Mucosa of descending colon (tissue), 3 donors: ENCODE measurements at regions not wholly inside any gene's neighbourhood (a gene's known extent, or its start where the extent isn't known, plus 50 kb on each side); places are given as distances from the start of the nearest gene placed in this dataset.

Experiments used
- ATAC-seq: fragments of 200-7000 bp; cut with Tn5 transposase; one replicate; pipeline ENCODE4 v1.9.1; 2020; ENCODE audit warnings: mild to moderate bottlenecking, moderate library complexity
- DNase-seq, 3 donors: peaks; one replicate each; pipeline ENCODE4 v3.0.0-alpha.2; 2020
- H3K36me3 ChIP-seq: fragments of 200-600 bp; one replicate; pipeline ENCODE4 v1.8.0; 2021; ENCODE audit warnings: low read depth, mild to moderate bottlenecking
- H3K4me1 ChIP-seq: fragments of 200-600 bp; one replicate; pipeline ENCODE4 v1.8.0; 2021; ENCODE audit warnings: low read depth, mild to moderate bottlenecking
- H3K4me3 ChIP-seq: fragments of 200-600 bp; one replicate; pipeline ENCODE4 v1.8.0; 2021; ENCODE audit warnings: mild to moderate bottlenecking
- H3K9me3 ChIP-seq: fragments of 200-600 bp; one replicate; pipeline ENCODE4 v1.8.0; 2021; ENCODE audit warnings: mild to moderate bottlenecking
- CTCF ChIP-seq: fragments of 200-600 bp; IDR thresholded peaks from one replicate; pipeline ENCODE4 v1.8.0; 2022; ENCODE audit warnings: antibody characterized with exemption, mild to moderate bottlenecking
- intact Hi-C, 2 donors: fragments of 100-400 bp; cut with DNase I in 1 of 2; cut with micrococcal nuclease in 1 of 2; formaldehyde crosslinking; loops; one replicate each; pipeline versions ENCODE4 v1.11.0 to v1.11.1; 2022; cut with DNase I, micrococcal nuclease
- donor health status: DM: no; HTN: no; CAD: no; lungs with moderate emphysema.
- donor health status: DM: no; HTN: no; CAD: no.
- donor health status: DM: no; HTN: yes; CAD: no.

GRCh38 chr15:95160316-95160715 lies 929.0 kb downstream of the MCTP2 start:
- no peaks in the 10 kb centered on the region for H3K36me3 ChIP-seq
- no peak overlapping the region for H3K4me3 ChIP-seq
- peaks cover 7% of the 10 kb centered on the region for H3K9me3 ChIP-seq
- no peak for ATAC-seq
- no peak for TF ChIP-seq CTCF
- H3K4me1 ChIP-seq: no peaks in the 10 kb centered on the region
- no peak for DNase-seq
- intact Hi-C loops: no loop called here

GRCh38 chr15:95162069-95162468 lies 930.7 kb downstream of the MCTP2 start:
- no peaks in the 10 kb centered on the region for H3K9me3 ChIP-seq
- no peak overlapping the region for H3K4me3 ChIP-seq
- no peak for TF ChIP-seq CTCF
- ATAC-seq (no peak), DNase-seq (no peak)
- H3K4me1 ChIP-seq: no peaks in the 10 kb centered on the region
- intact Hi-C loops: no loop called here
- H3K36me3 ChIP-seq: no peaks in the 10 kb centered on the region

- ATAC-seq (no peak), DNase-seq (no peak)
- intact Hi-C loops: no loop called here
- no peaks in the 10 kb centered on the region for H3K4me1 ChIP-seq
- no peaks in the 10 kb centered on the region for H3K9me3 ChIP-seq
- H3K36me3 ChIP-seq: no peaks in the 10 kb centered on the region
- H3K4me3 ChIP-seq: no peak overlapping the region
- no peak for TF ChIP-seq CTCF
These were observed 931.2 kb downstream of the MCTP2 start for GRCh38 chr15:95162531-95162930.

GRCh38 chr15:95162967-95163531 lies 931.7 kb downstream of the MCTP2 start:
- H3K36me3 ChIP-seq: no peaks in the 10 kb centered on the region
- DNase-seq (no peak), ATAC-seq (no peak)
- H3K9me3 ChIP-seq: no peaks in the 10 kb centered on the region
- no peaks in the 10 kb centered on the region for H3K4me1 ChIP-seq
- intact Hi-C loops: no loop called here
- no peak overlapping the region for H3K4me3 ChIP-seq
- no peak for TF ChIP-seq CTCF

GRCh38 chr15:95168152-95168551 lies 936.8 kb downstream of the MCTP2 start:
- DNase-seq (no peak), ATAC-seq (no peak)
- TF ChIP-seq CTCF: no peak
- intact Hi-C loops: no loop called here
- Histone ChIP-seq H3K4me1 (no peaks in the 10 kb centered on the region), H3K4me3 (no peak overlapping the region), H3K9me3 (no peaks in the 10 kb centered on the region), H3K36me3 (no peaks in the 10 kb centered on the region)

- H3K4me3 ChIP-seq: no peak overlapping the region
- no peaks in the 10 kb centered on the region for H3K9me3 ChIP-seq
- intact Hi-C loops: no loop called here
- ATAC-seq: no peak
- H3K36me3 ChIP-seq: no peaks in the 10 kb centered on the region
- no peak for TF ChIP-seq CTCF
- no peak for DNase-seq
- H3K4me1 ChIP-seq: no peaks in the 10 kb centered on the region
These were observed 937.6 kb downstream of the MCTP2 start for GRCh38 chr15:95168951-95169431.
